Caki2 (cell line): ENCODE measurements at regions not wholly inside any gene's neighbourhood (a gene's known extent, or its start where the extent isn't known, plus 50 kb on each side); places are given as distances from the start of the nearest gene placed in this dataset.
"Not testable (repeated sequence)": the region's sequence is repeated elsewhere in the genome, so short reads cannot be mapped to it uniquely, and the experiment has no call there.

ENCODE experiments used
- DNase-seq: peaks from one replicate; pipeline ENCODE4 v3.0.0-alpha.2; 2015; ENCODE audit warnings: low read depth
- in situ Hi-C: cut with HindIII; loops from 2 replicates; pipeline ENCODE4 v1.10.0; 2016; ENCODE audit warnings: low sequenced_read_pairs, low pct_unique_long_range_greater_than_20kb, mixed read lengths

GRCh38 chr11:23288003-23288783 is 427.9 kb upstream of the CCDC179 start:
- DNase-seq: peak; percentile 69
- in situ Hi-C loops: no loop called here

GRCh38 chr11:23295241-23295640 is 435.0 kb upstream of the CCDC179 start:
- no peak for DNase-seq
- in situ Hi-C loops: no loop called here

- in situ Hi-C loops: no loop called here
- no peak for DNase-seq
Measured at GRCh38 chr11:23308041-23308440, 447.8 kb upstream of the CCDC179 start.

- in situ Hi-C loops: no loop called here
- no peak for DNase-seq
Measured at GRCh38 chr11:23310276-23310675, 450.0 kb upstream of the CCDC179 start.

- DNase-seq: peak; percentile 2
- in situ Hi-C loops: no loop called here
Measured at GRCh38 chr11:23311986-23312940, 452.0 kb upstream of the CCDC179 start.

- DNase-seq: no peak
- in situ Hi-C loops: no loop called here
Measured at GRCh38 chr11:23313001-23313400, 452.7 kb upstream of the CCDC179 start.

- no peak for DNase-seq
- in situ Hi-C loops: no loop called here
Measured at GRCh38 chr11:23314162-23314561, 453.9 kb upstream of the CCDC179 start.

- no peak for DNase-seq
- in situ Hi-C loops: no loop called here
Measured at GRCh38 chr11:23315286-23315685, 455.0 kb upstream of the CCDC179 start.

GRCh38 chr11:23317816-23318215 is 457.5 kb upstream of the CCDC179 start:
- DNase-seq: no peak
- in situ Hi-C loops: no loop called here

- DNase-seq: no peak
- in situ Hi-C loops: no loop called here
Measured at GRCh38 chr11:23318670-23319069, 458.4 kb upstream of the CCDC179 start.

GRCh38 chr11:23320131-23320530 is 459.9 kb upstream of the CCDC179 start:
- in situ Hi-C loops: no loop called here
- no peak for DNase-seq

- in situ Hi-C loops, DNase-seq: not testable (repeated sequence)
Measured at GRCh38 chr11:23335586-23335985, 475.3 kb upstream of the CCDC179 start.

- DNase-seq: no peak
- in situ Hi-C loops: no loop called here
Measured at GRCh38 chr11:23336961-23337360, 476.7 kb upstream of the CCDC179 start.

GRCh38 chr11:23353611-23354010 is 493.3 kb upstream of the CCDC179 start:
- no peak for DNase-seq
- in situ Hi-C loops: no loop called here

GRCh38 chr11:23359297-23359696 is 499.0 kb upstream of the CCDC179 start:
- DNase-seq: peak; percentile 6

GRCh38 chr11:23364076-23364475 is 503.8 kb upstream of the CCDC179 start:
- DNase-seq: no peak
- in situ Hi-C loops: no loop called here

More at GRCh38 chr11:23359297-23359696, 499.0 kb upstream of the CCDC179 start:
- in situ Hi-C loops: no loop called here

- in situ Hi-C loops: no loop called here
- DNase-seq: no peak
Measured at GRCh38 chr11:23370580-23371275, 510.5 kb upstream of the CCDC179 start.

GRCh38 chr11:23377909-23378308 is 517.6 kb upstream of the CCDC179 start:
- in situ Hi-C loops: no loop called here
- no peak for DNase-seq

GRCh38 chr11:23391031-23391430 is 530.8 kb upstream of the CCDC179 start:
- DNase-seq: no peak
- in situ Hi-C loops: no loop called here
